Prostate gland (tissue), 2 donors: ENCODE measurements at regions not wholly inside any gene's neighbourhood (a gene's known extent, or its start where the extent isn't known, plus 50 kb on each side); places are given as distances from the start of the nearest gene placed in this dataset.

Experiments
- POLR2A ChIP-seq: fragments of 450-650 bp; IDR thresholded peaks from one replicate; pipeline ENCODE4 v1.6.1; 2016; ENCODE audit warnings: antibody characterized with exemption, mild to moderate bottlenecking
- TF ChIP-seq, protein P1 (sequence below), 4 experiments: fragments of 200-600 bp in 2 of 4; fragments of 450-650 bp in 2 of 4; sonication (generic) in 2 of 4; IDR thresholded peaks; 1 replicate in 3 of 4; 2 replicates in 1 of 4; pipeline ENCODE4 v1.5.1; 2016 to 2019; ENCODE audit warnings: antibody characterized with exemption in 4 of 4, mild to moderate bottlenecking in 2 of 4, moderate library complexity in 2 of 4

DNA sequence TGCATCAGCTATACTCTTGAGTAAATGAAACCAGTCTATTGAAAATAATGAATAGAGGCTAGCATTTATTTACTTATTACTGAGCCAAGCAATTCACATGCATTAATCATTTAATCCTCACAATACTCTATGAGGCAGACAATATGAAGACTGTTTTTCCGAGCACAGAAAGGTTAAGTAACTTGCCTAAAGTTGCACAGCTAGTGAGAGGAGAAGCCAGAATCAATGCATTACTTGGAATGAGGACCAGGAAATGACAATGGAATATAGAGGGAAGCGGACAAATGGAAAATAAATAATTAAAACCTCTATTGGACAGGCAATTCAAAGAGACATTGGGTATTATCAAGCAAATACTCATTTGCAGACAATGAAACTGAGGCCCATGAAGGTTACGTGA is 207.6 kb upstream of the PRKCQ start:
- TF ChIP-seq POLR2A: no peak
- TF ChIP-seq, protein P1, sequence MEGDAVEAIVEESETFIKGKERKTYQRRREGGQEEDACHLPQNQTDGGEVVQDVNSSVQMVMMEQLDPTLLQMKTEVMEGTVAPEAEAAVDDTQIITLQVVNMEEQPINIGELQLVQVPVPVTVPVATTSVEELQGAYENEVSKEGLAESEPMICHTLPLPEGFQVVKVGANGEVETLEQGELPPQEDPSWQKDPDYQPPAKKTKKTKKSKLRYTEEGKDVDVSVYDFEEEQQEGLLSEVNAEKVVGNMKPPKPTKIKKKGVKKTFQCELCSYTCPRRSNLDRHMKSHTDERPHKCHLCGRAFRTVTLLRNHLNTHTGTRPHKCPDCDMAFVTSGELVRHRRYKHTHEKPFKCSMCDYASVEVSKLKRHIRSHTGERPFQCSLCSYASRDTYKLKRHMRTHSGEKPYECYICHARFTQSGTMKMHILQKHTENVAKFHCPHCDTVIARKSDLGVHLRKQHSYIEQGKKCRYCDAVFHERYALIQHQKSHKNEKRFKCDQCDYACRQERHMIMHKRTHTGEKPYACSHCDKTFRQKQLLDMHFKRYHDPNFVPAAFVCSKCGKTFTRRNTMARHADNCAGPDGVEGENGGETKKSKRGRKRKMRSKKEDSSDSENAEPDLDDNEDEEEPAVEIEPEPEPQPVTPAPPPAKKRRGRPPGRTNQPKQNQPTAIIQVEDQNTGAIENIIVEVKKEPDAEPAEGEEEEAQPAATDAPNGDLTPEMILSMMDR (IDR thresholded peaks at IDR 0.05): no peak
